ENCODE measurements at regions not wholly inside any gene's neighbourhood (a gene's known extent, or its start where the extent isn't known, plus 50 kb on each side); places are given as distances from the start of the nearest gene placed in this dataset.

DNA sequence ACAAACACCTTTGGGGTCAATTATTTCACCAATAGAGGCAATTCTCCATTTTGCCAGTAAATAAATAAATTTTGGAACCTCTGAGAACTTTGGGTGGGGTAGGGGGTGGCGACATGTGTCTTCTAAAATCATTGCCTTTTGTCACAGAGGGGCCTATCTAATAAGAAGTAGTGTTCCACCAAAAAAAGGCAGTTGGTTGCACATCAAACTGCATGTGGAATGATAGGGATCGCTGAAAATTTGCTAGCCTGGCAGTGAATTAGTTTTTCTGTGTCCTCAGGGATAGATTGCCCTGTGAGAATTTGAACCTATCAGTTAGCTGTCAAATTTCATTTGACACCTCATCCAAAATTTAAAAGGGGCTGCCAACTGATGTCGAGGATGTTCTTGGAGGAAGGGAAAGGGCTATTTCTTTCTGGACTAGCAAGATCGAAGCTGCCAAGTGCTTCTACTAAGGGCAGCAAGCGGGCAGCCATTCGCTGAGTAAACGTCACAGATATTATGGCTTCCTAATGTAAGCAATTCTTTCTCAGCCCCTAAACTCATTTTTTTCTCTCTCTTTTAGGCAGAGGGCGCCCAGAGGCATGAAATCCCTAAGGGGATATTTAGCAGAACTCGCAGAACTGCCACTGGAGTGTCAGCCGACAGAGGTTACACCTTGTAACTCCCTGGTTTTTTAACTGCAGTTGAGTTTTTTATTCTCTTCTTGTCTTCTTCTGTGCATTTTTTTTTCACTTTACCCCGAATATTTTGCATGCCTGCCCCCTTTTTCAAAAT lies 2208.1 kb upstream of the WWC1 start:
- H3K4me2 ChIP-seq (ENCODE audit: low read length), result no peak overlapping the region
- H3K9ac ChIP-seq (ENCODE audit: low read depth, low read length), result no peak overlapping the region
- H3K27me3 ChIP-seq (ENCODE audit: control insufficient read depth, insufficient read depth, low read length), result no peaks in the 10 kb centered on the region
- no peaks in the 10 kb centered on the region for H3K4me1 ChIP-seq (ENCODE audit: control insufficient read depth, insufficient read depth, low read length)
- peaks cover 3% of the 10 kb centered on the region for H3K9me3 ChIP-seq (replicated peaks; ENCODE audit: low read length)
- H3K36me3 ChIP-seq (ENCODE audit: insufficient read depth, low read length), result no peaks in the 10 kb centered on the region
- no peak overlapping the region for H3K4me3 ChIP-seq (ENCODE audit: low read length)

DNA sequence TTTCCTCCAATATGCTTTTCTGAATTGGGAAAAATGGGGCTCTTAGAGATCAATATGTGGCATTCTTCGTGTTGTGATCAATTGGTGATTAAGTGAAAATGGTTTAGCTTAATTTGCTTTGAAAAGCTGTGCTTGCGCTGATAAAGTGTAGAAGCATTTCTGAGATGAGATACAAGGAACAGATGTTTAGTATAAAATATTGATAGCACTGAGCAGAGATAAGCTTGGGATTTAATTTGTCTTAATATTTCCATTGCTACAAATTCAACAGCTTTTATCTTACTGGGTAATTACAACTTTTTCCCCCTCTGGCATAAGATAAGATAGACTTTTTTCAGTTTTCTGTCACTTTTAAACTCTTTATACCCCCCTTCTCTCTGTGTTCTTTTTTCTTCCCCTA lies 2204.9 kb upstream of the WWC1 start:
- H3K27me3 ChIP-seq (ENCODE audit: control insufficient read depth, insufficient read depth, low read length), result no peaks in the 10 kb centered on the region
- no peaks in the 10 kb centered on the region for H3K36me3 ChIP-seq (ENCODE audit: insufficient read depth, low read length)
- H3K9me3 ChIP-seq (replicated peaks; ENCODE audit: low read length), result peaks cover 6% of the 10 kb centered on the region
- H3K4me1 ChIP-seq (ENCODE audit: control insufficient read depth, insufficient read depth, low read length), result no peaks in the 10 kb centered on the region
- no peak overlapping the region for H3K4me2 ChIP-seq (ENCODE audit: low read length)
- H3K9ac ChIP-seq (ENCODE audit: low read depth, low read length), result no peak overlapping the region
- H3K4me3 ChIP-seq (ENCODE audit: low read length), result no peak overlapping the region

DNA sequence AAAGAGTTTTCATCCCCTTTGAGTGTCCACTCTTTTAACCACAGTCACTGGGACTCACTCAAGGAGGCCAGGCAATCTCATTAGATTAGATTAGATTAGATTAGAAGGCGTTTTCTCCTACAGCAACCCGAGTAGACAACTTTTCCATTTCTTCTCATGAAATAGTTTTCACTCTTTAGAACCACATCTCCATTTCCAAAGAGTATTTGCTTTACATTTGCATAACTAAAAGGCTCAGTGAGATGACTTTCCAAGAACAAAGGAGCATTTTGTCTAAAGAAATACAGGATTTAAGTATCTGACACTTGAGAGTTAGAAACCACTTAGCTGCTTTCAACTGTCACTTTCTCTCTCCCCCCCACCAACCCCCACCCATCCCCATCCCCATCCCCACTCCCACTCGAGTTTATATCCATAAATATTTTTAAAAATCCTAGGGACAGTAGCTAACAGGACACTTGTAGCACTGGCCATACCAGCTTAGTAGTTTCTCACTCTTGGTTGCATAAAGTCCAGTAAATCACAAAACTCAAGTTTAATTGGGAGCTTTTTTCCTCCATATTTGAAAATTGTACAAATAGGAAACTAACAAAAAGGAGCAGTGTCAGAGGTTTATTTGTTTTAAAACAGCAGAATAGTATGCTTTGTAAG lies 2202.9 kb upstream of the WWC1 start:
- no peak overlapping the region for H3K4me2 ChIP-seq (ENCODE audit: low read length)
- no peaks in the 10 kb centered on the region for H3K4me1 ChIP-seq (ENCODE audit: control insufficient read depth, insufficient read depth, low read length)
- H3K4me3 ChIP-seq (ENCODE audit: low read length), result no peak overlapping the region
- H3K27me3 ChIP-seq (ENCODE audit: control insufficient read depth, insufficient read depth, low read length), result no peaks in the 10 kb centered on the region
- no peak overlapping the region for H3K9ac ChIP-seq (ENCODE audit: low read depth, low read length)
- no peaks in the 10 kb centered on the region for H3K36me3 ChIP-seq (ENCODE audit: insufficient read depth, low read length)
- peaks cover 8% of the 10 kb centered on the region for H3K9me3 ChIP-seq (replicated peaks; ENCODE audit: low read length)

DNA sequence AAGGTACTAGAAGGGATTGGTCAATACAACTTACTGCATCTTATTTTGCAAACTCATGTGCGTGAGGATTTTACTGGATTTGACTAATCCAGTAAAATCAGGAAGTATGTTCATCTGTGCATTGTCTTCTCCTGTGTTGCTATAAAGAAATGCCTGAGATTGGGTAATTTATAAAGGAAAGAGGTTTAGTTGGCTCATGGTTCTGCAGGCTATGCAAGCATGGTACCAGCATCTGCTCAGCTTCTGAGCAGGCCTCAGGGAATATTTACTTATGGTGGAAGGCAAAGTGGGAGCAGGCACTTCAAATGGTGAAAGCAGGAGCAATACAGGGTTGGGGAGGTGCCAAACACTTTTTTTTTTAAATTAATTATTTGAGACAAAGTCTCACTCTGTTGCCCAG lies 2199.5 kb upstream of the WWC1 start:
- Histone ChIP-seq H3K27me3 (ENCODE audit: control insufficient read depth, insufficient read depth, low read length) (no peaks in the 10 kb centered on the region), H3K4me3 (ENCODE audit: low read length) (no peak overlapping the region), H3K9ac (ENCODE audit: low read depth, low read length) (no peak overlapping the region)

DNA sequence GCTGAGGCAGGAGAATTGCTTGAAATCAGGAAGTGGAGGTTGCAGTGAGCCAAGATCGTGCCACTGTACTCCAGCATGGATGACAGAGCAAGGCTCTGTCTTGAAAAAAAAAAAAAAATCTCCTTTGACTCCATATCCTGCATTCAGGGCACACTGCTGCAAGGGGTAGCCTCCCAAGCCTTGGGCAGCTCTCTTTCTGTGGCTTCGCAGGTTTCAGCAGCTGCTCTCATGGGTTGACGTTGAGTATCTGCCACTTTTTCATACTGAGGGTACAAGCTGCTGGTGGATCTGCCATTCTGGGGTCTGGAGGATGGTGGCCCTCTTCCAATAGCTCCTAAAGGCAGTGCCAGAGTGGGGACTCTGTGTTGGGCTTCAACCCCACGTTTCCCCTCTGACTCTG lies 2198.1 kb upstream of the WWC1 start:
- H3K9ac ChIP-seq (ENCODE audit: low read depth, low read length), result no peak overlapping the region
- H3K4me2 ChIP-seq (ENCODE audit: low read length), result no peak overlapping the region
- no peaks in the 10 kb centered on the region for H3K4me1 ChIP-seq (ENCODE audit: control insufficient read depth, insufficient read depth, low read length)
- no peaks in the 10 kb centered on the region for H3K36me3 ChIP-seq (ENCODE audit: insufficient read depth, low read length)
- H3K27me3 ChIP-seq (ENCODE audit: control insufficient read depth, insufficient read depth, low read length), result no peaks in the 10 kb centered on the region
- no peak overlapping the region for H3K4me3 ChIP-seq (ENCODE audit: low read length)
- peaks cover 5% of the 10 kb centered on the region for H3K9me3 ChIP-seq (replicated peaks; ENCODE audit: low read length)

More for the DNA sequence above, 2199.5 kb upstream of the WWC1 start:
- Histone ChIP-seq H3K9me3 (replicated peaks; ENCODE audit: low read length) (peaks cover 5% of the 10 kb centered on the region), H3K4me2 (ENCODE audit: low read length) (no peak overlapping the region), H3K36me3 (ENCODE audit: insufficient read depth, low read length) (no peaks in the 10 kb centered on the region), H3K4me1 (ENCODE audit: control insufficient read depth, insufficient read depth, low read length) (no peaks in the 10 kb centered on the region)

DNA sequence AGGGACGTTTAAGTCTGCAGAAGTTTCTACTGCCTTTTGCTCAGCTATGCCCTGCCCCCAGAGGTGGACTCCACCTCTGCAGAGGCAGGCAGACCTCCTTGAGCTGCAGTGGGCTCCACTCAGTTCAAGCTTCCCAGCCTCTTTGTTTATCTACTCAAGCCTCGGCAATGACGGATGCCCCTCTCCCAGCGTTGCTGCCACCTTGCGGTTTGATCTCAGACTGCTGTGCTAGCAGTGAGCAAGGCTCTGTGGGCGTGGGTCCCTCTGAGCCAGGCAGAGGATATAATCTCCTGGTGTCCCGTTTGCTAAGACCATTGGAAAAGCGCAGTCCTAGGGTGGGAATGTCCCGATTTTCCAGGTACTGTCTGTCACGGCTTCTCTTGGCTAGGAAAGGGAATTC lies 2188.5 kb upstream of the WWC1 start:
- Histone ChIP-seq H3K4me3 (ENCODE audit: low read length) (no peak overlapping the region), H3K4me2 (ENCODE audit: low read length) (no peak overlapping the region), H3K36me3 (ENCODE audit: insufficient read depth, low read length) (no peaks in the 10 kb centered on the region), H3K4me1 (ENCODE audit: control insufficient read depth, insufficient read depth, low read length) (no peaks in the 10 kb centered on the region), H3K27me3 (ENCODE audit: control insufficient read depth, insufficient read depth, low read length) (no peaks in the 10 kb centered on the region), H3K9me3 (replicated peaks; ENCODE audit: low read length) (no peaks in the 10 kb centered on the region), H3K9ac (ENCODE audit: low read depth, low read length) (no peak overlapping the region)

DNA sequence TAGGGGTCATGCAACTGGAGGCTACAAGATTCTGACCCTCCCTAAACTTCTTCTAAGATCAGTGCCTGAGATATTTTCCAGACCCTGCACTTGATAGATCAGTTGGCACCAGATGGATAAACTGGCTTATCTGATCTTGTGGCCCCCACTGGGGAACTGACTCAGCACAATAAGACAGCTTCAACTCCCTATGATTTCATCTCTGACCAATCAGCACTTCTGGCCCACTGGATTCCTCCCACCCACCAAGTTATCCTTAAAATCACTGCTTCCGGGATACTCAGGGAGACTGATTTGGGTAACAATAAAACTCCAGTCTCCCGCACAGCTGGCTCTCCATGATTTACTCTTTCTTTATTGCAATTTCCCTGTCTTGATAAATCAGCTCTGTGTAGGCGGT lies 2180.4 kb upstream of the WWC1 start:
- Histone ChIP-seq H3K27me3 (ENCODE audit: control insufficient read depth, insufficient read depth, low read length) (no peaks in the 10 kb centered on the region), H3K36me3 (ENCODE audit: insufficient read depth, low read length) (no peaks in the 10 kb centered on the region), H3K4me1 (ENCODE audit: control insufficient read depth, insufficient read depth, low read length) (no peaks in the 10 kb centered on the region), H3K4me3 (ENCODE audit: low read length) (no peak overlapping the region), H3K9me3 (replicated peaks; ENCODE audit: low read length) (peaks cover 3% of the 10 kb centered on the region), H3K9ac (ENCODE audit: low read depth, low read length) (no peak overlapping the region), H3K4me2 (ENCODE audit: low read length) (no peak overlapping the region)

DNA sequence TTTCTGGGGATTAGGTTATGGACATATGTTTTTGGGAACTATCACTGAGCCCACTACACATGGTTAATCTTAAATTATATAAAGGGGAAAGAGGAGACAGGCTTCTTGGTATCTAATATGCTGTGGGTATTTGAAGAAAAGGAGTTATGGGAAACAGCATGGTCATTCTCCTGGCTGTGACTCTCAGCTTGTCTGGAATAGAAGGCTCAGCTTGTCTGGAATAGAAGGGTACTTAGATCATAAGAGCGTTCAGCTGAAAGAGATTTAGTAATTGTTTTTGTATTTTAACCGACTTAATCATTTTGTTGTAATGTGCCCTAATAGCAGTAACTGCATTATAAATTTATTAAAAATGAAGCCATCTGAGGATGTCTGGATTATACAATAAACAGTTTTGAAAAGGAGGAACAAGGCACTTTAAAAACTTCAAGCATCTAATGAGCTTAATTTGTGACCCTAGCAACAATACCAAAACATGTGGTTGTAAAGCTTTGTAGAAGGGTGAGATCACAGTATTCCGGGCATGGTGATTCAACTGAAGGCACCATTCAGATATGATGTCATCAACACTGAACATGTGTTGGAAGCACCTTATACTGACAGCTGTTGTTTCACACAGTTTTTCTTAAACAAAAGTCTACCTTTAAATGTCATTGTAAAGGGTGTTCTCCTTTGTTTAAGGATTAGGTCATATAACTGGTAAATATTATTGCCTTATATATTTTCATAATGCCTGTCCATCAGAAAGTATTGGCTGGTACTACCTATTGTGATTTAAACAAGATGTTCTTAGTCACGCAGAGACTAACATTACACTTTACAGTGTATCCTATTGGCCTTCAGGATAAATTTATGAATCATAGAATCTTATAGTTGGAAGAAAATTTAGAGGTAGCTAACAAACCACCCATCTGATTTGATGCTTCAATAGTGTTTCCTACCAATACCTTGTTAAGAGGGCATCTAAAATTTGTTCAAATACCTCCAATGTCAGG lies 2174.1 kb upstream of the WWC1 start:
- H3K36me3 ChIP-seq (ENCODE audit: insufficient read depth, low read length), result no peaks in the 10 kb centered on the region
- H3K4me1 ChIP-seq (ENCODE audit: control insufficient read depth, insufficient read depth, low read length), result no peaks in the 10 kb centered on the region
- no peak overlapping the region for H3K4me2 ChIP-seq (ENCODE audit: low read length)
- H3K9ac ChIP-seq (ENCODE audit: low read depth, low read length), result no peak overlapping the region
- H3K9me3 ChIP-seq (replicated peaks; ENCODE audit: low read length), result peaks cover 7% of the 10 kb centered on the region
- no peaks in the 10 kb centered on the region for H3K27me3 ChIP-seq (ENCODE audit: control insufficient read depth, insufficient read depth, low read length)
- no peak overlapping the region for H3K4me3 ChIP-seq (ENCODE audit: low read length)

DNA sequence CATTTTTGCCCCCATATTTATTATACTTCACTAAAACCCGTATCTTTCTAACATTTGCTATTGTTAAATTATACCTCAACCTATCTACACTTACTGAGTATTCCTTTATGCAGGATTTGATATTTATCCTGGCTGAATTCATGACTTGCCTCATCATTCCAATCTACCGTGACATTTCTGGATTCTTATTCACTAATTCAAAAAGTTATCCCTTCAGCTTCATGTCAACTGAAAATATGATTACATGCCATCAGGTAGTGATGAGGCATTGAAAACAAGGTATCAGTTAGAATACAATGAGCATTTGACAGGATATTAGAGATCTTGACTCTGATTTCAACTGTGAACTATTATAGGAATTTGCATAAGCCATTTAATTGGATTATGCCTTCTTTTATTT lies 2171.9 kb upstream of the WWC1 start:
- H3K9me3 ChIP-seq (replicated peaks; ENCODE audit: low read length), result peaks cover 7% of the 10 kb centered on the region
- no peak overlapping the region for H3K9ac ChIP-seq (ENCODE audit: low read depth, low read length)

DNA sequence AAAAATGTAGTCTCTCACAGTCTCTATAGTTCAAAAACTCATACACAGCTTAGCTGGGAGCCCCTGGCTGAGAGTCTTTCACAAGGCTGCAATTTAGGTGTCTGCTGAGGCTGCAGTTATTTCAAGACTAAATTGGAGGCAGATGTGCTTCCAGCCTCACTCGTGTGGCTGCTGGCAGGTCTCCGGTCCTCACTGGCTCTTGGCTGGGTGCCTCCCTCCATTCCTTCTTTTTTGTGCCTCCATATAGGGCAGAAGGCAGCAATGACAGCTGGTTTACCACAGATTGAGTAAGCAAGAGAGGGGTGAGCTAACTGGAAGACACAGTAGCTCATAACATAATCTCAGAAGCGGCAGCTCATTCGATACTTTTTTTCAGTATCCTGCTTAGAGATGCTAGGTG lies 2167.7 kb upstream of the WWC1 start:
- peaks cover 10% of the 10 kb centered on the region for H3K9me3 ChIP-seq (replicated peaks; ENCODE audit: low read length)
- no peak overlapping the region for H3K9ac ChIP-seq (ENCODE audit: low read depth, low read length)
- H3K27me3 ChIP-seq (ENCODE audit: control insufficient read depth, insufficient read depth, low read length), result no peaks in the 10 kb centered on the region
- no peak overlapping the region for H3K4me3 ChIP-seq (ENCODE audit: low read length)
- no peaks in the 10 kb centered on the region for H3K4me1 ChIP-seq (ENCODE audit: control insufficient read depth, insufficient read depth, low read length)
- no peaks in the 10 kb centered on the region for H3K36me3 ChIP-seq (ENCODE audit: insufficient read depth, low read length)
- H3K4me2 ChIP-seq (ENCODE audit: low read length), result no peak overlapping the region

More for the DNA sequence above, 2171.9 kb upstream of the WWC1 start:
- Histone ChIP-seq H3K27me3 (ENCODE audit: control insufficient read depth, insufficient read depth, low read length) (no peaks in the 10 kb centered on the region), H3K4me3 (ENCODE audit: low read length) (no peak overlapping the region), H3K4me1 (ENCODE audit: control insufficient read depth, insufficient read depth, low read length) (no peaks in the 10 kb centered on the region), H3K4me2 (ENCODE audit: low read length) (no peak overlapping the region), H3K36me3 (ENCODE audit: insufficient read depth, low read length) (no peaks in the 10 kb centered on the region)

DNA sequence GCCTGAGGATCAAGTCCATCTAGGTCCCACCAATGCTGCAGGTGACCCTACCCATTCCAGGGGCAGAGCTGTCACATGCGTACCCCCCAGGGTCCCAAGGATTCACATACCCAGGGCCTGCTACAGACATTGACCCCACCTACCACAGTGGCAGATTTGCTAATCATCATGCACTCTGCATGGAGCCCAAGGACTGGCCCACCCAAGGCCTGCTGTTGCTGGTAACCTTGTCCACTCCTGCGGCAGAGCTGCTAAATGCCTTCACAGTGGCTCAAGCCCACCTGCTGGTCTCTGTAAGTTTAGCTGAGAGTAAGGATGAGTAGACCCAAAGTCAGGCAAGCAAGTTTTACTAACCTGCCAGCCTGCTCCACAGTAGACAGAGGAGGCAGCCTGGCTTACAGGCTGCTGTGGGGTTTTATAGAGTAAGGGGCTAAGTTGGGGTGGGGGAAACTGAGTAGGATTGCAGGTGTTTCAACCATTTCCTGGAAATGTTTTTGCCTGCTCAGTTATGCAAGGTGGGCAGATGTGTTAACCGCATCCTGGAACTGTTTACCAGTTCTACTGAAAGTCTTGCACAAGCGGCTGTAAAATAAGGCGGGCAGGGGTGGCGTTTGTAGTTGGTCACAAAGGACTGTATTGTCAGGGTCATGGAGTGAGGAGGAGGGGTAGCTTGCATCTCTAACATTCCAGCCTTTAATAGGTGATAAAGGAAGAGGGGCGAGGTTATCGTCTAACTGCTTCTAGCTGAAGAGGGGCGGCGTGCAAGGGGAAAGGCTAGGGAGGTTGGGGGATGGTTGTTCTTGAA lies 2163.5 kb upstream of the WWC1 start:
- H3K9ac ChIP-seq (ENCODE audit: low read depth, low read length), result no peak overlapping the region
- no peak overlapping the region for H3K4me3 ChIP-seq (ENCODE audit: low read length)
- no peaks in the 10 kb centered on the region for H3K36me3 ChIP-seq (ENCODE audit: insufficient read depth, low read length)
- H3K4me1 ChIP-seq (ENCODE audit: control insufficient read depth, insufficient read depth, low read length), result no peaks in the 10 kb centered on the region
- H3K4me2 ChIP-seq (ENCODE audit: low read length), result no peak overlapping the region
- no peaks in the 10 kb centered on the region for H3K27me3 ChIP-seq (ENCODE audit: control insufficient read depth, insufficient read depth, low read length)
- H3K9me3 ChIP-seq (replicated peaks; ENCODE audit: low read length), result peaks cover 6% of the 10 kb centered on the region
